ENCODE measurements at regions not wholly inside any gene's neighbourhood (a gene's known extent, or its start where the extent isn't known, plus 50 kb on each side); places are given as distances from the start of the nearest gene placed in this dataset.

DNA sequence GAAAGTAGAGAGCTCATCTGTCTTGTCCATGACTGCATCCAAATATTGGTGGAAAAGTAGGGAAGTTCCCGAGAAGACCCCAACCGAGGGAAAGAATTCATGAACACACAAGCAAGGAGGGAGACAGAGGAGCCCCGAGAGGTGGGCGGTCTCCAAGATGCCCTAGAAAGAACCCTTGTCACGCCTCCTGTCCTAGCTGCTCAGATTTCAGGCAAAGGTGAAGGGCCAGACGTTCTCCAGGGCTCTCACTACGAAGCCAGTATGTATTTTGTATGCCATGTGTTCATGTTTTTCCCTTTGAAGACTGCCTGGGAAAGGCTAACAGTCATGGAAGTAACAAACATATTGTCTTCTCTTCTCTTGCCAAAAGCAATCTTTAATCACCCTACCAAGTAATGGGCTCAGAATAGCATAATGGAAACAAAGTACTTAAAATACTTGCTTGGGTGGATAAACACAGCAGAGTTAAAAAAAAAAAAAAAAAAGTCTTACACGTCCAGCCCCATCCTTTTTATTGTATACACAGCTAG lies 99.2 kb upstream of the TBX3 start:
- no peak overlapping the region for H3K4me3 Mint-ChIP-seq (ENCODE audit: low read depth, unreplicated experiment)
- peaks cover 8% of the 10 kb centered on the region for H3K9me3 Mint-ChIP-seq (ENCODE audit: low read depth, unreplicated experiment)
- no TSS peak for BruUV-seq (replicated peaks)
- no peak overlapping the region for H3K27ac Mint-ChIP-seq (ENCODE audit: unreplicated experiment)
- TF ChIP-seq, protein P1, sequence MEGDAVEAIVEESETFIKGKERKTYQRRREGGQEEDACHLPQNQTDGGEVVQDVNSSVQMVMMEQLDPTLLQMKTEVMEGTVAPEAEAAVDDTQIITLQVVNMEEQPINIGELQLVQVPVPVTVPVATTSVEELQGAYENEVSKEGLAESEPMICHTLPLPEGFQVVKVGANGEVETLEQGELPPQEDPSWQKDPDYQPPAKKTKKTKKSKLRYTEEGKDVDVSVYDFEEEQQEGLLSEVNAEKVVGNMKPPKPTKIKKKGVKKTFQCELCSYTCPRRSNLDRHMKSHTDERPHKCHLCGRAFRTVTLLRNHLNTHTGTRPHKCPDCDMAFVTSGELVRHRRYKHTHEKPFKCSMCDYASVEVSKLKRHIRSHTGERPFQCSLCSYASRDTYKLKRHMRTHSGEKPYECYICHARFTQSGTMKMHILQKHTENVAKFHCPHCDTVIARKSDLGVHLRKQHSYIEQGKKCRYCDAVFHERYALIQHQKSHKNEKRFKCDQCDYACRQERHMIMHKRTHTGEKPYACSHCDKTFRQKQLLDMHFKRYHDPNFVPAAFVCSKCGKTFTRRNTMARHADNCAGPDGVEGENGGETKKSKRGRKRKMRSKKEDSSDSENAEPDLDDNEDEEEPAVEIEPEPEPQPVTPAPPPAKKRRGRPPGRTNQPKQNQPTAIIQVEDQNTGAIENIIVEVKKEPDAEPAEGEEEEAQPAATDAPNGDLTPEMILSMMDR (IDR thresholded peaks at IDR 0.05; ENCODE audit: unreplicated experiment) = no peak
- CTCF ChIA-PET = no interaction called here
- intact Hi-C loops (cut with micrococcal nuclease; ENCODE audit: unreplicated experiment) = no loop called here
- H3K36me3 Mint-ChIP-seq (ENCODE audit: insufficient read depth, unreplicated experiment) = no peaks in the 10 kb centered on the region
- no peak for DNase-seq
- H3K4me1 Mint-ChIP-seq (ENCODE audit: low read depth, unreplicated experiment) = no peaks in the 10 kb centered on the region
- H3K27me3 Mint-ChIP-seq (ENCODE audit: unreplicated experiment) = no peaks in the 10 kb centered on the region

GRCh38 chr12:114780746-114781399 lies 96.9 kb upstream of the TBX3 start:
- H3K9me3 Mint-ChIP-seq (ENCODE audit: low read depth, unreplicated experiment) = peaks cover 14% of the 10 kb centered on the region

GRCh38 chr12:114779647-114780046 lies 95.7 kb upstream of the TBX3 start:
- intact Hi-C loops (cut with micrococcal nuclease; ENCODE audit: unreplicated experiment) = no loop called here
- no peaks in the 10 kb centered on the region for H3K36me3 Mint-ChIP-seq (ENCODE audit: insufficient read depth, unreplicated experiment)
- H3K4me3 Mint-ChIP-seq (ENCODE audit: low read depth, unreplicated experiment) = no peak overlapping the region
- H3K27ac Mint-ChIP-seq (ENCODE audit: unreplicated experiment) = no peak overlapping the region
- peaks cover 17% of the 10 kb centered on the region for H3K9me3 Mint-ChIP-seq (ENCODE audit: low read depth, unreplicated experiment)
- H3K27me3 Mint-ChIP-seq (ENCODE audit: unreplicated experiment) = no peaks in the 10 kb centered on the region
- TF ChIP-seq, protein P1 (IDR thresholded peaks at IDR 0.05; ENCODE audit: unreplicated experiment) = no peak
- DNase-seq = no peak
- no TSS peak for BruUV-seq (replicated peaks)
- H3K4me1 Mint-ChIP-seq (ENCODE audit: low read depth, unreplicated experiment) = no peaks in the 10 kb centered on the region
- CTCF ChIA-PET = no interaction called here

More at GRCh38 chr12:114780746-114781399, 96.9 kb upstream of the TBX3 start:
- CTCF ChIA-PET = interaction anchor here (0.6 kb wide), 1 partner anchor 130 kb away, joined by 3 read pairs; no protein-coding TSS in a partner anchor
- intact Hi-C loops (cut with micrococcal nuclease; ENCODE audit: unreplicated experiment) = no loop called here
- no TSS peak for BruUV-seq (replicated peaks)
- DNase-seq = no peak
- H3K27me3 Mint-ChIP-seq (ENCODE audit: unreplicated experiment) = no peaks in the 10 kb centered on the region
- no peaks in the 10 kb centered on the region for H3K4me1 Mint-ChIP-seq (ENCODE audit: low read depth, unreplicated experiment)
- no peaks in the 10 kb centered on the region for H3K36me3 Mint-ChIP-seq (ENCODE audit: insufficient read depth, unreplicated experiment)
- no peak overlapping the region for H3K4me3 Mint-ChIP-seq (ENCODE audit: low read depth, unreplicated experiment)
- H3K27ac Mint-ChIP-seq (ENCODE audit: unreplicated experiment) = no peak overlapping the region
- TF ChIP-seq, protein P1 (IDR thresholded peaks at IDR 0.05; ENCODE audit: unreplicated experiment) = no peak

DNA sequence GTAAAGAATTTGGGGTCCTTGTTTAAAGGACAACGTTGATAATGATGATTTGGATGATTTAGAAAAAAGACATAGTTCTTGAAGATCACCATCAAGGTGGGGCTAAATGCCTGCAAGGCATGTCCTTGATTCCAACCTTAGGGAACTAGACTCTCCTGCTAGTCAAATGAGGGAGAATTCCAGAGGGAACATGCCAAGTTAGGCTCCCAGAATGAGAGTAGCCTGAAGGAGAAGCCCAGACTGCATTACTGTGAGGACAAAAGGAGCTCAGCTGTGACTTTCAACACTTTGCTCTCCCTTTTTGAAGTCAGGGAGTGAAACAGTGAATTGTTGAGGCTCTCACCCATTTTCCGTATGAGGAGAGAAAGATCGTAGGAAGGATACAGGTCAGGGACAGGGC lies 95.2 kb upstream of the TBX3 start:
- H3K4me3 Mint-ChIP-seq (ENCODE audit: low read depth, unreplicated experiment) = no peak overlapping the region
- DNase-seq = no peak
- no peaks in the 10 kb centered on the region for H3K4me1 Mint-ChIP-seq (ENCODE audit: low read depth, unreplicated experiment)
- BruUV-seq (replicated peaks) = no TSS peak
- TF ChIP-seq, protein P1 (IDR thresholded peaks at IDR 0.05; ENCODE audit: unreplicated experiment) = no peak
- intact Hi-C loops (cut with micrococcal nuclease; ENCODE audit: unreplicated experiment) = no loop called here
- peaks cover 17% of the 10 kb centered on the region for H3K9me3 Mint-ChIP-seq (ENCODE audit: low read depth, unreplicated experiment)
- H3K27ac Mint-ChIP-seq (ENCODE audit: unreplicated experiment) = no peak overlapping the region
- no peaks in the 10 kb centered on the region for H3K36me3 Mint-ChIP-seq (ENCODE audit: insufficient read depth, unreplicated experiment)
- no peaks in the 10 kb centered on the region for H3K27me3 Mint-ChIP-seq (ENCODE audit: unreplicated experiment)
- CTCF ChIA-PET = no interaction called here

Data from Calu3 (cell line).